WTC11 (cell line): ENCODE measurements at regions not wholly inside any gene's neighbourhood (a gene's known extent, or its start where the extent isn't known, plus 50 kb on each side); places are given as distances from the start of the nearest gene placed in this dataset.

ENCODE experiments used
- ATAC-seq: fragments of 200-7000 bp; cut with Tn5 transposase; 2 replicates; pipeline ENCODE4 v1.10.0; 2021; ENCODE audit warnings: mild to moderate bottlenecking, moderate library complexity
- CTCF ChIA-PET: fragments of 300-600 bp; sonication (Branson Sonifier 250); formaldehyde crosslinking; loops from one replicate; lab custom pipeline; 2021; ENCODE audit warnings: antibody characterized with exemption; lab: Charles Lee
- POLR2A ChIA-PET: fragments of 350-600 bp; sonication (Branson Sonifier 250); formaldehyde crosslinking; loops from one replicate; lab custom pipeline; 2021; ENCODE audit warnings: antibody characterized with exemption; lab: Charles Lee
- DNase-seq: peaks from one replicate; pipeline ENCODE4 v3.0.0; 2021; ENCODE audit warnings: low spot score
- H3K27ac Mint-ChIP-seq: 2 replicates; pipeline ENCODE4 v1.8.0; 2021; ENCODE audit warnings: mixed read lengths
- H3K27me3 Mint-ChIP-seq: 2 replicates; pipeline ENCODE4 v1.8.0; 2021; ENCODE audit warnings: low read depth, mild to moderate bottlenecking, moderate library complexity, mixed read lengths
- H3K36me3 Mint-ChIP-seq: 2 replicates; pipeline ENCODE4 v1.8.0; 2021; ENCODE audit warnings: mixed read lengths
- H3K4me1 Mint-ChIP-seq: 2 replicates; pipeline ENCODE4 v1.8.0; 2022; ENCODE audit warnings: mixed read lengths
- H3K4me3 Mint-ChIP-seq: 2 replicates; pipeline ENCODE4 v1.8.0; 2021; ENCODE audit warnings: mild to moderate bottlenecking, moderate library complexity, mixed read lengths
- H3K9me3 Mint-ChIP-seq: 2 replicates; pipeline ENCODE4 v1.8.0; 2021; ENCODE audit warnings: mixed read lengths
- ARID4B ChIP-seq: sonication (generic); formaldehyde crosslinking; IDR thresholded peaks from 2 replicates; pipeline ENCODE4 v1.8.0; 2023; ENCODE audit warnings: missing genetic modification reagents, mild to moderate bottlenecking, borderline replicate concordance
- ATF3 ChIP-seq: sonication (generic); formaldehyde crosslinking; conservative IDR thresholded peaks from 2 replicates; pipeline ENCODE4 v1.8.1; 2022; ENCODE audit warnings: mild to moderate bottlenecking, missing genetic modification reagents
- ATF6 ChIP-seq: sonication (generic); formaldehyde crosslinking; IDR thresholded peaks from 2 replicates; pipeline ENCODE4 v1.8.1; 2023; ENCODE audit warnings: mild to moderate bottlenecking, missing genetic modification reagents
- E2F4 ChIP-seq: sonication (generic); formaldehyde crosslinking; IDR thresholded peaks from 2 replicates; pipeline ENCODE4 v1.8.1; 2022; ENCODE audit warnings: low read depth, mild to moderate bottlenecking, moderate library complexity, missing genetic modification reagents, borderline replicate concordance
- E2F5 ChIP-seq: sonication (generic); formaldehyde crosslinking; IDR thresholded peaks from 2 replicates; pipeline ENCODE4 v1.8.1; 2022; ENCODE audit warnings: mild to moderate bottlenecking, moderate library complexity, missing genetic modification reagents
- EMX1 ChIP-seq: fragments of 250-450 bp; sonication (Bioruptor Pico); IDR thresholded peaks from 2 replicates; pipeline ENCODE4 v1.8.0; 2021; ENCODE audit warnings: mild to moderate bottlenecking
- ERG ChIP-seq: fragments of 250-450 bp; sonication (Bioruptor Pico); IDR thresholded peaks from 2 replicates; pipeline ENCODE4 v1.8.0; 2021; ENCODE audit warnings: mild to moderate bottlenecking
- GRHL2 ChIP-seq: fragments of 250-450 bp; sonication (Bioruptor Pico); IDR thresholded peaks from 2 replicates; pipeline ENCODE4 v1.8.0; 2022; ENCODE audit warnings: mild to moderate bottlenecking, moderate library complexity; ENCODE audit not compliant: insufficient replicate concordance, severe bottlenecking
- NFATC4 ChIP-seq: fragments of 250-450 bp; sonication (Bioruptor Pico); IDR thresholded peaks from 2 replicates; pipeline ENCODE4 v1.9.0; 2021; ENCODE audit warnings: mild to moderate bottlenecking
- SMAD4 ChIP-seq: sonication (generic); formaldehyde crosslinking; IDR thresholded peaks from 2 replicates; pipeline ENCODE4 v1.8.0; 2022; ENCODE audit warnings: mild to moderate bottlenecking, missing genetic modification reagents
- TCF7 ChIP-seq: sonication (generic); formaldehyde crosslinking; IDR thresholded peaks from 2 replicates; pipeline ENCODE4 v1.8.0; 2022; ENCODE audit warnings: mild to moderate bottlenecking, low read depth, missing genetic modification reagents, moderate library complexity
- USF1 ChIP-seq: sonication (generic); formaldehyde crosslinking; IDR thresholded peaks from 2 replicates; pipeline ENCODE4 v1.8.0; 2022; ENCODE audit warnings: mild to moderate bottlenecking, missing genetic modification reagents
- ZBTB43 ChIP-seq: sonication (generic); formaldehyde crosslinking; IDR thresholded peaks from 2 replicates; pipeline ENCODE4 v1.8.1; 2023; ENCODE audit warnings: mild to moderate bottlenecking, missing genetic modification reagents
- ZNF317 ChIP-seq: sonication (generic); formaldehyde crosslinking; IDR thresholded peaks from 2 replicates; pipeline ENCODE4 v1.8.1; 2023; ENCODE audit warnings: low read depth, mild to moderate bottlenecking, moderate library complexity, missing genetic modification reagents, borderline replicate concordance
- ZNF396 ChIP-seq: fragments of 250-450 bp; sonication (Bioruptor Pico); IDR thresholded peaks from 2 replicates; pipeline ENCODE4 v1.8.0; 2021; ENCODE audit warnings: mild to moderate bottlenecking, moderate library complexity, borderline replicate concordance
- ZNF425 ChIP-seq: fragments of 250-450 bp; sonication (Bioruptor Pico); conservative IDR thresholded peaks from 2 replicates; pipeline ENCODE4 v1.9.0; 2021; ENCODE audit warnings: mild to moderate bottlenecking
- ZNF671 ChIP-seq: fragments of 250-450 bp; sonication (Bioruptor Pico); IDR thresholded peaks from 2 replicates; pipeline ENCODE4 v1.8.0; 2021; ENCODE audit warnings: mild to moderate bottlenecking

- TF ChIP-seq E2F5 (CRISPR knock-in tag) (no peak), ERG (CRISPR knock-in tag) (no peak), ZNF671 (CRISPR knock-in tag) (no peak)
Measured at GRCh38 chr1:8136766-8137165, 110.7 kb upstream of the ERRFI1 start (continued).

GRCh38 chr1:8135250-8135649 lies 109.1 kb upstream of the ERRFI1 start:
- TF ChIP-seq ARID4B (CRISPR knock-in tag) (no peak), E2F4 (CRISPR knock-in tag) (no peak), USF1 (CRISPR knock-in tag) (no peak), SMAD4 (CRISPR knock-in tag) (no peak), ZNF317 (CRISPR knock-in tag) (no peak), ATF3 (CRISPR knock-in tag) (no peak), ATF6 (CRISPR knock-in tag) (no peak)
- Mint-ChIP-seq H3K9me3 (no peaks in the 10 kb centered on the region), H3K27me3 (no peaks in the 10 kb centered on the region; the same call in 1 of the 2 replicates), H3K4me1 (peaks cover 25% of the 10 kb centered on the region), H3K4me3 (no peak overlapping the region), H3K36me3 (no peaks in the 10 kb centered on the region), H3K27ac (no peak overlapping the region)
- DNase-seq (no peak), ATAC-seq (no peak)
- CTCF ChIA-PET = interaction anchor here (0.5 to 1.0 kb wide), 2 partner anchors 86 to 120 kb away, joined by 4 to 5 read pairs; no protein-coding TSS in a partner anchor
- POLR2A ChIA-PET = no interaction called here

- H3K9me3 Mint-ChIP-seq = no peaks in the 10 kb centered on the region
- POLR2A ChIA-PET = no interaction called here
- DNase-seq (no peak), ATAC-seq (no peak)
- CTCF ChIA-PET = interaction anchor here (1.0 kb wide), 1 partner anchor 119 kb away, joined by 5 read pairs; no protein-coding TSS in a partner anchor
- H3K27me3 Mint-ChIP-seq = no peaks in the 10 kb centered on the region; the same call in 1 of the 2 replicates
- no peaks in the 10 kb centered on the region for H3K36me3 Mint-ChIP-seq
- H3K27ac Mint-ChIP-seq = no peak overlapping the region
- no peak overlapping the region for H3K4me3 Mint-ChIP-seq
- peaks cover 23% of the 10 kb centered on the region for H3K4me1 Mint-ChIP-seq
- TF ChIP-seq NFATC4 = no peak
- no peak for TF ChIP-seq GRHL2
- no peak for TF ChIP-seq TCF7 (CRISPR knock-in tag)
- no peak for TF ChIP-seq ZNF425
- TF ChIP-seq ZBTB43 (CRISPR knock-in tag) = no peak
- TF ChIP-seq ZNF396 (CRISPR knock-in tag) = no peak
- no peak for TF ChIP-seq EMX1 (CRISPR knock-in tag)
Measured at GRCh38 chr1:8134546-8135235, 108.6 kb upstream of the ERRFI1 start.
